IMR-90 (cell line): ENCODE measurements at regions not wholly inside any gene's neighbourhood (a gene's known extent, or its start where the extent isn't known, plus 50 kb on each side); places are given as distances from the start of the nearest gene placed in this dataset.

ENCODE experiments used
- ATAC-seq: fragments of 200-7000 bp; cut with Tn5 transposase; 2 replicates; pipeline ENCODE4 v1.9.1; 2020; ENCODE audit warnings: low read depth, mild to moderate bottlenecking, moderate library complexity
- BruUV-seq: library from RNA; stranded (reverse); fragments of 400-500 nt; replicated peaks from 2 replicates; lab custom pipeline; 2021; lab: Mats Ljungman, UMichigan
- CTCF ChIA-PET: fragments of 300-600 bp; formaldehyde crosslinking; extraction: SDS; loops from one replicate; lab custom pipeline; 2021; ENCODE audit warnings: antibody characterized with exemption; lab: Yijun Ruan, JAX
- POLR2A ChIA-PET: fragments of 300-600 bp; sonication (Branson Sonifier 250); formaldehyde crosslinking; loops from one replicate; lab custom pipeline; 2022; ENCODE audit warnings: antibody characterized with exemption; ENCODE audit not compliant: unreplicated experiment; lab: Charles Lee
- DNase-seq: peaks from one replicate; pipeline ENCODE4 v3.0.0; 2013
- H2AFZ ChIP-seq: replicated peaks from 2 replicates; pipeline ENCODE3; 2013; ENCODE audit warnings: low read length, mild to moderate bottlenecking; ENCODE audit not compliant: poor library complexity
- H2AK5ac ChIP-seq: 2 replicates; pipeline ENCODE4 v1.6.1; 2013; ENCODE audit warnings: low read depth, low read length, inconsistent platforms
- H2AK9ac ChIP-seq: replicated peaks from 2 replicates; pipeline ENCODE3; 2013; ENCODE audit warnings: mild to moderate bottlenecking, low read depth, low read length, moderate library complexity; ENCODE audit not compliant: poor library complexity
- H2BK120ac ChIP-seq: 2 replicates; pipeline ENCODE4 v1.6.1; 2013; ENCODE audit warnings: low read depth, low read length, inconsistent platforms
- H2BK15ac ChIP-seq: 3 replicates; pipeline ENCODE4 v1.6.1; 2013; ENCODE audit warnings: low read depth, low read length, inconsistent platforms
- H2BK20ac ChIP-seq: 2 replicates; pipeline ENCODE4 v1.6.1; 2013; ENCODE audit warnings: low read depth, mild to moderate bottlenecking, inconsistent platforms, low read length, moderate library complexity
- H2BK5ac ChIP-seq: 2 replicates; pipeline ENCODE4 v1.6.1; 2013; ENCODE audit warnings: mild to moderate bottlenecking, low read depth, low read length, inconsistent platforms; ENCODE audit not compliant: poor library complexity, severe bottlenecking
- H3K14ac ChIP-seq: replicated peaks from 2 replicates; pipeline ENCODE4 v1.6.1; 2013; ENCODE audit warnings: low read depth, low read length, inconsistent platforms
- H3K18ac ChIP-seq: 2 replicates; pipeline ENCODE4 v1.6.1; 2013; ENCODE audit warnings: low read depth, low read length, control low read depth
- H3K23ac ChIP-seq: 2 replicates; pipeline ENCODE4 v1.6.1; 2013; ENCODE audit warnings: low read depth, low read length, inconsistent platforms
- H3K27ac ChIP-seq: 2 replicates; pipeline ENCODE4 v1.5.1; 2013; ENCODE audit warnings: mild to moderate bottlenecking, control low read depth, low read length; ENCODE audit not compliant: insufficient read depth
- H3K27me3 ChIP-seq: 2 replicates; pipeline ENCODE4 v1.6.1; 2013; ENCODE audit warnings: low read length; ENCODE audit not compliant: control insufficient read depth, insufficient read depth
- H3K36me3 ChIP-seq: 2 replicates; pipeline ENCODE4 v1.6.1; 2013; ENCODE audit warnings: low read length, mixed read lengths; ENCODE audit not compliant: control insufficient read depth, insufficient read depth
- H3K4ac ChIP-seq: 2 replicates; pipeline ENCODE4 v1.6.1; 2013; ENCODE audit warnings: low read depth, low read length, inconsistent platforms
- H3K4me1 ChIP-seq: 2 replicates; pipeline ENCODE4 v1.6.1; 2013; ENCODE audit warnings: low read length, mixed read lengths; ENCODE audit not compliant: control insufficient read depth, insufficient read depth
- H3K4me2 ChIP-seq: 2 replicates; pipeline ENCODE4 v1.6.1; 2013; ENCODE audit warnings: low read depth, mild to moderate bottlenecking, control low read depth, low read length, moderate library complexity
- H3K4me3 ChIP-seq: 2 replicates; pipeline ENCODE4 v1.5.1; 2013; ENCODE audit warnings: low read depth, mild to moderate bottlenecking, control low read depth, low read length, moderate library complexity; ENCODE audit not compliant: insufficient read depth
- H3K56ac ChIP-seq: 2 replicates; pipeline ENCODE4 v1.6.1; 2013; ENCODE audit warnings: low read length, inconsistent platforms; ENCODE audit not compliant: insufficient read depth; ENCODE audit errors: extremely low read depth
- H3K79me1 ChIP-seq, 2 experiments: 2 replicates each; pipeline ENCODE4 v1.6.1; 2013; ENCODE audit warnings: low read length in 2 of 2, inconsistent platforms in 1 of 2, low read depth in 1 of 2
- H3K9ac ChIP-seq: 2 replicates; pipeline ENCODE4 v1.6.1; 2013; ENCODE audit warnings: low read depth, low read length, control low read depth
- H3K9me1 ChIP-seq: 2 replicates; pipeline ENCODE4 v1.6.1; 2013; ENCODE audit warnings: low read length, inconsistent platforms; ENCODE audit not compliant: insufficient read depth
- H3K9me3 ChIP-seq: 2 replicates; pipeline ENCODE4 v1.6.1; 2013; ENCODE audit warnings: low read length; ENCODE audit not compliant: control insufficient read depth, insufficient read depth
- H4K20me1 ChIP-seq: 2 replicates; pipeline ENCODE4 v1.6.1; 2013; ENCODE audit warnings: low read length, inconsistent platforms; ENCODE audit not compliant: insufficient read depth
- H4K5ac ChIP-seq: 2 replicates; pipeline ENCODE4 v1.6.1; 2013; ENCODE audit warnings: mild to moderate bottlenecking, low read depth, low read length, control low read depth
- H4K8ac ChIP-seq, 2 experiments: 2 replicates each; pipeline ENCODE4 v1.6.1; 2013; ENCODE audit warnings: low read depth in 2 of 2, low read length in 2 of 2, control low read depth in 1 of 2, inconsistent platforms in 1 of 2
- H4K91ac ChIP-seq: 2 replicates; pipeline ENCODE4 v1.6.1; 2013; ENCODE audit warnings: low read depth, low read length, inconsistent platforms; ENCODE audit not compliant: insufficient read depth
- BHLHE40 ChIP-seq: fragments of 150-350 bp; IDR thresholded peaks from 2 replicates; pipeline ENCODE4 v1.6.1; 2016; ENCODE audit warnings: mild to moderate bottlenecking, low read depth, low read length
- CEBPB ChIP-seq: IDR thresholded peaks from 2 replicates; pipeline ENCODE4 v1.6.1; 2012; ENCODE audit warnings: low read depth, low read length, improper control_type of control experiment
- CHD1 ChIP-seq: IDR thresholded peaks from 2 replicates; pipeline ENCODE4 v1.6.1; 2012; ENCODE audit warnings: low read depth, low read length, improper control_type of control experiment
- FOS ChIP-seq: fragments of 150-350 bp; IDR thresholded peaks from 2 replicates; pipeline ENCODE4 v1.6.1; 2016; ENCODE audit warnings: low read depth, low read length
- MAFK ChIP-seq: IDR thresholded peaks from 2 replicates; pipeline ENCODE4 v1.6.1; 2012; ENCODE audit warnings: low read depth, low read length, improper control_type of control experiment
- MAZ ChIP-seq: IDR thresholded peaks from 2 replicates; pipeline ENCODE4 v1.6.1; 2012; ENCODE audit warnings: low read depth, mild to moderate bottlenecking, low read length, improper control_type of control experiment, moderate library complexity, borderline replicate concordance
- MXI1 ChIP-seq: IDR thresholded peaks from 2 replicates; pipeline ENCODE4 v1.6.1; 2012; ENCODE audit warnings: low read depth, mild to moderate bottlenecking, low read length, moderate library complexity, borderline replicate concordance
- NFE2L2 ChIP-seq: fragments of 150-350 bp; IDR thresholded peaks from 2 replicates; pipeline ENCODE4 v1.6.1; 2016; ENCODE audit warnings: low read depth, mild to moderate bottlenecking, low read length
- POLR2A ChIP-seq: IDR thresholded peaks from 2 replicates; pipeline ENCODE4 v1.6.1; 2012; ENCODE audit warnings: mild to moderate bottlenecking, low read depth, low read length
- RAD21 ChIP-seq: IDR thresholded peaks from 2 replicates; pipeline ENCODE4 v1.6.1; 2012; ENCODE audit warnings: low read length, improper control_type of control experiment
- RCOR1 ChIP-seq: IDR thresholded peaks from 2 replicates; pipeline ENCODE4 v1.6.1; 2012; ENCODE audit warnings: mild to moderate bottlenecking, low read length, improper control_type of control experiment; ENCODE audit not compliant: insufficient replicate concordance
- RFX5 ChIP-seq: IDR thresholded peaks from 2 replicates; pipeline ENCODE4 v1.8.0; 2012; ENCODE audit warnings: low read depth, mild to moderate bottlenecking, low read length, moderate library complexity
- WGBS, 2 experiments: methylation state at CpG; one replicate each; pipeline versions ENCODE4 v1.1.5 to v1.1.7; 2013; ENCODE audit warnings: missing lambda C conversion rate in 2 of 2; ENCODE audit not compliant: insufficient read length in 1 of 2; ENCODE audit errors: extremely low coverage in 2 of 2; 5-methylcytosine and 5-hydroxymethylcytosine counted together
- dilution Hi-C: fragments of 300-500 bp; cut with HindIII; formaldehyde crosslinking; loops from one replicate; pipeline ENCODE4 v1.14.3; 2018; ENCODE audit warnings: low sequenced_read_pairs; ENCODE audit not compliant: unreplicated experiment
- in situ Hi-C: fragments of 300-500 bp; cut with MboI; formaldehyde crosslinking; loops from 3 replicates; pipeline ENCODE4 v1.14.3; 2019; ENCODE audit warnings: low sequenced_read_pairs, inconsistent platforms, mixed read lengths
- intact Hi-C: fragments of 100-400 bp; cut with micrococcal nuclease; formaldehyde crosslinking; loops from 2 replicates; pipeline ENCODE4 v1.10.0; 2022
- TF ChIP-seq, protein P1 (sequence below): fragments of 150-350 bp; IDR thresholded peaks from 2 replicates; pipeline ENCODE4 v1.6.1; 2017; ENCODE audit warnings: mild to moderate bottlenecking, antibody characterized with exemption, low read length, low read depth
- TF ChIP-seq, protein P2 (sequence below): fragments of 150-350 bp; IDR thresholded peaks from 2 replicates; pipeline ENCODE4 v1.6.1; 2016; ENCODE audit warnings: low read depth, mild to moderate bottlenecking, low read length, moderate library complexity, borderline replicate concordance

- no peaks in the 10 kb centered on the region for H3K9me1 ChIP-seq
- peaks cover 3% of the 10 kb centered on the region; the same call in 1 of the 2 replicates for H3K9me3 ChIP-seq
- no peaks in the 10 kb centered on the region for H3K27me3 ChIP-seq
- no peak overlapping the region for H3K18ac ChIP-seq
- in situ Hi-C loops (no loop called here), dilution Hi-C loops (no loop called here), intact Hi-C loops (no loop called here)
- H2AK5ac ChIP-seq: no peak overlapping the region
- no peak overlapping the region for H2BK120ac ChIP-seq
- H3K36me3 ChIP-seq: no peaks in the 10 kb centered on the region
- H3K4me2 ChIP-seq: no peak overlapping the region
- H3K23ac ChIP-seq: no peak overlapping the region
- no peak for ATAC-seq
- no peaks in the 10 kb centered on the region for H4K20me1 ChIP-seq
- ChIA-PET CTCF (no interaction called here), POLR2A (no interaction called here)
- no peak overlapping the region for H3K56ac ChIP-seq
- no peak overlapping the region for H2AK9ac ChIP-seq
- no peak overlapping the region for H3K4ac ChIP-seq
- H3K4me3 ChIP-seq: no peak overlapping the region
- no peaks in the 10 kb centered on the region for H3K79me1 ChIP-seq
- H2AFZ ChIP-seq: no peak overlapping the region
- DNase-seq: no peak
- no peak overlapping the region for H4K8ac ChIP-seq
- H4K91ac ChIP-seq: no peak overlapping the region
- H4K5ac ChIP-seq: no peak overlapping the region
- WGBS, 2 experiments: 60% methylated on average over 1 of the region's 3 CpGs; no CpG with 5 or more reads in 1 of the 2 experiments
- no peak overlapping the region for H3K27ac ChIP-seq
- H2BK15ac ChIP-seq: no peak overlapping the region
- BruUV-seq: no TSS peak
- no peak overlapping the region for H2BK20ac ChIP-seq
- no peak overlapping the region for H3K9ac ChIP-seq
- no peak overlapping the region for H3K14ac ChIP-seq
- no peaks in the 10 kb centered on the region for H3K4me1 ChIP-seq
- H2BK5ac ChIP-seq: no peak overlapping the region
- TF ChIP-seq NFE2L2: no peak
- TF ChIP-seq, protein P1, sequence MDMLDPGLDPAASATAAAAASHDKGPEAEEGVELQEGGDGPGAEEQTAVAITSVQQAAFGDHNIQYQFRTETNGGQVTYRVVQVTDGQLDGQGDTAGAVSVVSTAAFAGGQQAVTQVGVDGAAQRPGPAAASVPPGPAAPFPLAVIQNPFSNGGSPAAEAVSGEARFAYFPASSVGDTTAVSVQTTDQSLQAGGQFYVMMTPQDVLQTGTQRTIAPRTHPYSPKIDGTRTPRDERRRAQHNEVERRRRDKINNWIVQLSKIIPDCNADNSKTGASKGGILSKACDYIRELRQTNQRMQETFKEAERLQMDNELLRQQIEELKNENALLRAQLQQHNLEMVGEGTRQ: no peak
- TF ChIP-seq RFX5: no peak
- no peak for TF ChIP-seq BHLHE40
- TF ChIP-seq FOS: no peak
- TF ChIP-seq MAFK: no peak
- TF ChIP-seq POLR2A: no peak
- no peak for TF ChIP-seq MXI1
- no peak for TF ChIP-seq RCOR1
- TF ChIP-seq, protein P2, sequence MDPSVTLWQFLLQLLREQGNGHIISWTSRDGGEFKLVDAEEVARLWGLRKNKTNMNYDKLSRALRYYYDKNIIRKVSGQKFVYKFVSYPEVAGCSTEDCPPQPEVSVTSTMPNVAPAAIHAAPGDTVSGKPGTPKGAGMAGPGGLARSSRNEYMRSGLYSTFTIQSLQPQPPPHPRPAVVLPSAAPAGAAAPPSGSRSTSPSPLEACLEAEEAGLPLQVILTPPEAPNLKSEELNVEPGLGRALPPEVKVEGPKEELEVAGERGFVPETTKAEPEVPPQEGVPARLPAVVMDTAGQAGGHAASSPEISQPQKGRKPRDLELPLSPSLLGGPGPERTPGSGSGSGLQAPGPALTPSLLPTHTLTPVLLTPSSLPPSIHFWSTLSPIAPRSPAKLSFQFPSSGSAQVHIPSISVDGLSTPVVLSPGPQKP: no peak
- no peak for TF ChIP-seq CEBPB
- TF ChIP-seq CHD1: no peak
- no peak for TF ChIP-seq RAD21
- no peak for TF ChIP-seq MAZ
These were observed 1381.7 kb upstream of the SEL1L start for GRCh38 chr14:82915381-82915780.
